Endothelial cell of umbilical vein (primary cell): ENCODE measurements at regions not wholly inside any gene's neighbourhood (a gene's known extent, or its start where the extent isn't known, plus 50 kb on each side); places are given as distances from the start of the nearest gene placed in this dataset.

Experiments used
- POLR2A ChIP-seq: IDR thresholded peaks from 2 replicates; pipeline ENCODE4 v1.6.1; 2012; ENCODE audit warnings: low read depth, mild to moderate bottlenecking, control low read depth, low read length
- POLR2AphosphoS5 ChIP-seq: IDR thresholded peaks from 2 replicates; pipeline ENCODE4 v1.6.1; 2012; ENCODE audit warnings: low read depth, mild to moderate bottlenecking, control low read depth, low read length, moderate library complexity; ENCODE audit not compliant: insufficient read depth
- TF ChIP-seq, protein P1 (sequence below), 2 donors: IDR thresholded peaks; 1 replicate in 1 of 2; 2 replicates in 1 of 2; pipeline ENCODE4 v1.5.1; 2011; ENCODE audit warnings: low read length in 2 of 2, mild to moderate bottlenecking in 2 of 2, moderate library complexity in 2 of 2, control low read depth in 1 of 2, inconsistent platforms in 1 of 2, low read depth in 1 of 2; ENCODE audit not compliant: insufficient read depth in 1 of 2; ENCODE audit errors: extremely low read depth in 1 of 2

DNA sequence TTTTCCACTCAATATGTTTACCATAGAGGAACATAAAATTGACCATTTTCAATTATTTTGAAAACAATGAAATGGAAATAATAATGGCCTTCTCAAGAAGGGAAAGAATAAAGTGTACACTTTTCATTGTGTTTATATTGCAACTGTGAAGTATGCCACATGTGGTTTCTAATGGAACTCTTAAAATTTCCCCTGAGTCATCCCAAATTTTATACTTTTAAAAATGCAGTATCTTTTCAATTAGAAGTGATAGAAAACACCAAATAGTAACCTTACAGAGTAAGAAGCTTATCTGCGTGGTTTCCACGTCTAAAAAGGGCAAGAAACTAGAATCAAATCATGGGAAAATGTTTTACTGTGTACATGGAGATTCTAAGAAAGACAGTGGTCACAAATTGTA, 70.0 kb downstream of the SCG2 start:
- TF ChIP-seq, protein P1, sequence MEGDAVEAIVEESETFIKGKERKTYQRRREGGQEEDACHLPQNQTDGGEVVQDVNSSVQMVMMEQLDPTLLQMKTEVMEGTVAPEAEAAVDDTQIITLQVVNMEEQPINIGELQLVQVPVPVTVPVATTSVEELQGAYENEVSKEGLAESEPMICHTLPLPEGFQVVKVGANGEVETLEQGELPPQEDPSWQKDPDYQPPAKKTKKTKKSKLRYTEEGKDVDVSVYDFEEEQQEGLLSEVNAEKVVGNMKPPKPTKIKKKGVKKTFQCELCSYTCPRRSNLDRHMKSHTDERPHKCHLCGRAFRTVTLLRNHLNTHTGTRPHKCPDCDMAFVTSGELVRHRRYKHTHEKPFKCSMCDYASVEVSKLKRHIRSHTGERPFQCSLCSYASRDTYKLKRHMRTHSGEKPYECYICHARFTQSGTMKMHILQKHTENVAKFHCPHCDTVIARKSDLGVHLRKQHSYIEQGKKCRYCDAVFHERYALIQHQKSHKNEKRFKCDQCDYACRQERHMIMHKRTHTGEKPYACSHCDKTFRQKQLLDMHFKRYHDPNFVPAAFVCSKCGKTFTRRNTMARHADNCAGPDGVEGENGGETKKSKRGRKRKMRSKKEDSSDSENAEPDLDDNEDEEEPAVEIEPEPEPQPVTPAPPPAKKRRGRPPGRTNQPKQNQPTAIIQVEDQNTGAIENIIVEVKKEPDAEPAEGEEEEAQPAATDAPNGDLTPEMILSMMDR (IDR thresholded peaks at IDR 0.05; ENCODE audit: extremely low read depth in 1 of 2, insufficient read depth in 1 of 2, low read depth in 1 of 2, low read length in 2 of 2), result no peak
- TF ChIP-seq POLR2A (no peak), POLR2AphosphoS5 (no peak)
